GM10266 (cell line): ENCODE measurements at regions not wholly inside any gene's neighbourhood (a gene's known extent, or its start where the extent isn't known, plus 50 kb on each side); places are given as distances from the start of the nearest gene placed in this dataset.

Experiments
- DNase-seq: peaks from one replicate; pipeline ENCODE4 v3.0.0; 2012; ENCODE audit errors: extremely low spot score
- CTCF ChIP-seq: IDR thresholded peaks from 2 replicates; pipeline ENCODE4 v1.5.1; 2012; ENCODE audit warnings: mild to moderate bottlenecking, low read depth; ENCODE audit not compliant: control insufficient read depth, insufficient read depth; ENCODE audit errors: missing control alignments

GRCh38 chr2:145055651-145056050 is 535.7 kb upstream of the ZEB2 start:
- TF ChIP-seq CTCF, result no peak
- DNase-seq, result no peak

GRCh38 chr2:145050134-145050533 is 530.2 kb upstream of the ZEB2 start:
- TF ChIP-seq CTCF, result no peak
- DNase-seq, result no peak

- no peak for DNase-seq
- no peak for TF ChIP-seq CTCF
Observed at GRCh38 chr2:145049475-145049874, 529.6 kb upstream of the ZEB2 start.

- no peak for DNase-seq
Observed at GRCh38 chr2:145047554-145047953, 527.6 kb upstream of the ZEB2 start.

GRCh38 chr2:145044491-145044890 is 524.6 kb upstream of the ZEB2 start:
- no peak for TF ChIP-seq CTCF
- DNase-seq, result no peak

More at GRCh38 chr2:145047554-145047953, 527.6 kb upstream of the ZEB2 start:
- TF ChIP-seq CTCF, result no peak

GRCh38 chr2:145043399-145043834 is 523.5 kb upstream of the ZEB2 start:
- DNase-seq, result no peak
- no peak for TF ChIP-seq CTCF

GRCh38 chr2:145041706-145042105 is 521.8 kb upstream of the ZEB2 start:
- DNase-seq, result no peak
- TF ChIP-seq CTCF, result no peak
